ENCODE measurements at regions not wholly inside any gene's neighbourhood (a gene's known extent, or its start where the extent isn't known, plus 50 kb on each side); places are given as distances from the start of the nearest gene placed in this dataset.
"Not testable (repeated sequence)": the region's sequence is repeated elsewhere in the genome, so short reads cannot be mapped to it uniquely, and the experiment has no call there.

- not testable (repeated sequence) for DNase-seq
Observed at GRCh38 chr4:28116526-28117083, 1256.0 kb downstream of the STIM2 start.

- no peak for DNase-seq
Observed at GRCh38 chr4:28117084-28117682, 1256.5 kb downstream of the STIM2 start.

- peak; percentile 14 for DNase-seq
Observed at GRCh38 chr4:28146191-28146590, 1285.5 kb downstream of the STIM2 start.

DNA sequence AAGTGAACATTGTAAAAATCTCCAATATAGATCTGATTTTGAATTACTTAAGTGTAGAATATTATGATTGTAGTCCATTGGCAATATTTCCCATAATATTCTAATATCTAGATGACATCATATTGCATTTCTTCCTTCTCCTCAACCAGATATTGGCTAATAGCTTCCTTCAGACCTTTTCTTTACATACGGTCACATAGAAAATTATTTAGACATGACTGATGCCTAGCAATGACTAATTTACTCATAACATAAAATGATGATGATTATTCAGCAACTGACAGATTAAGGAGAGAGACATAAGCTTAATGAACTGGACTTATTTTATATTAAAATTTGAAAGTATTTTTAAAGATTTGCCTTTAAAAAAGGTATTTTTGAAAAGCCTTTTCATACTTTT is 1287.6 kb downstream of the STIM2 start:
- DNase-seq: no peak

DNA sequence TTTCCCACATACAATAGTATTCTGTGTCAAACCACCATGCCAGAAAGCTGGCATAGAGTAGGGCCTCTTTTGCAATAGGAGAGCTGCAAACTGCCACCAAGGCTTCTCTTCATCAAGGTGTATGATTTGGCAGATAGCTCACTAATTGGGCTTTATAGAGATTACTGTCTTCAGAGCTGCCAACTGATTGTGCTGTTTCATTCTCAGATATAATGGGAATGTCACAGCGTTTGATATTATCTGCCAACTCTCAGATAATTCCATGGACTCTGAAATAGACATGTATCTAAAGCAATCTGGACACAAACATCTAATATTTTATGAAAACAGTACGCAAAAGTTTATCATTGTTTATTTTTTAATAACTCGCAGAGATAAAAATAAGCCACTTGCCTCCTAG is 1289.1 kb downstream of the STIM2 start:
- DNase-seq: no peak

DNA sequence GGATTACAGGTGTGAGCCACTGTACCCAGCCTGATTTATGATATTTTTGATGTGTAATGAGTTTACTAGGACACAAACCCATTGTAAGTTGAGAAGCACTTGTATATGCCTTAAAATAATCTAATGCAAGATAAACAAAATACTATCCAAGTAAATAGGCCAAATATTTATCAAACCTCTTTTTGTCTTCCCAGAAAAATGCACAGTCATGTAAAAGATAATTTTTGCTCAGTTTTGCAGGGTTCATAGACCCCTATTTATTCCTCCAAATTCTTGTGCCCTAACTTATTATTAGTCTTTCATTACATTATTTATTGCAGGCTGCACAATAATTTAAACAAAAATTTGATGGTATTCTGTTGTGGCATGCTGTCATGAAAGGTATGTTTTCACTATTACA is 1290.7 kb downstream of the STIM2 start:
- no peak for DNase-seq

GRCh38 chr4:28167411-28167810 is 1306.8 kb downstream of the STIM2 start:
- DNase-seq: peak; percentile 92

DNA sequence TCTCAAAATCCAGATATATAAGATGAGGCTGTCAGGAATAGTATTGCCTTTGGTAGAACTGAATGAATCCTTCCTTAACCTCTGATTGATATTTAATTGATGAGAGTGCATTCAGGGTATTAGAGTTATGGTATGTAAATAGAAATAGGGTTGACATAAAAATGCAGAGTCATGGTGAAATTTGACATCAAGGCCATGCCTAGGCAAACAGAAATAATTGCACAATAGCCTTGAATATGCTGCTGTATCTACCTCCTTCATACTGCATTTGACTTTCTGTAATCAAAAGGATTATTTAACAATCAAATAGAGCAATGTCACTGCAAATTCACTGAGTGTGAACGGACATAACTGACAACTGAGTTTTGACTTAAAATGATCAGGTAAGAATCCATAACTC is 1316.3 kb downstream of the STIM2 start:
- DNase-seq: peak; percentile 52

- peak; percentile 39 for DNase-seq
Observed at GRCh38 chr4:28177641-28178040, 1317.0 kb downstream of the STIM2 start.

- DNase-seq: no peak
Observed at GRCh38 chr4:28179126-28179525, 1318.5 kb downstream of the STIM2 start.

DNA sequence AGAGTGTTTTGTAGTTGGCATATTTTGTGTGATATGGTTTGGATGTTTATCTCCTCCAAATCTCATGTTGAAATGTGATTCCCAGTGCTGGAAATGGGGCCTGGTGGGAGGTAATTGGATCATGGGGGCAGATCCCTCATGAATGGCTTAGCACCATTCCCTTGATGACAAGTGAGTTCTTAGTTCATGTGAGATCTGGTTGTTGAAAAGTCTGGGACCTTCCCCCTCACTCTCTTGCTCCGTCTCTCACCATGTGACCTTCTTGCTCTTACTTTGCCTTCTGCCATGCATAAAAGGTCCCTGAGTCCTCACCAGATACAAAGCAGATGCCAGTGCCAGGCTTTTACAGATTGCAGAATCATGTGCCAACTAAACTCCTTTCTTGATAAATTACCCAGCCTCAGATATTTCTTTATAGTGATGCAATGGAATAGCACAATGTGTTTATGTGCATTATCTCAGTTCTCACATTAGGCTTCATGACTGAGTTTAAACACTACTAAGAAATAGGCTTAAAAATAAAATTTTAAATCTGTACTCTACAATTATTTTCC is 1348.8 kb downstream of the STIM2 start:
- no peak for DNase-seq

DNA sequence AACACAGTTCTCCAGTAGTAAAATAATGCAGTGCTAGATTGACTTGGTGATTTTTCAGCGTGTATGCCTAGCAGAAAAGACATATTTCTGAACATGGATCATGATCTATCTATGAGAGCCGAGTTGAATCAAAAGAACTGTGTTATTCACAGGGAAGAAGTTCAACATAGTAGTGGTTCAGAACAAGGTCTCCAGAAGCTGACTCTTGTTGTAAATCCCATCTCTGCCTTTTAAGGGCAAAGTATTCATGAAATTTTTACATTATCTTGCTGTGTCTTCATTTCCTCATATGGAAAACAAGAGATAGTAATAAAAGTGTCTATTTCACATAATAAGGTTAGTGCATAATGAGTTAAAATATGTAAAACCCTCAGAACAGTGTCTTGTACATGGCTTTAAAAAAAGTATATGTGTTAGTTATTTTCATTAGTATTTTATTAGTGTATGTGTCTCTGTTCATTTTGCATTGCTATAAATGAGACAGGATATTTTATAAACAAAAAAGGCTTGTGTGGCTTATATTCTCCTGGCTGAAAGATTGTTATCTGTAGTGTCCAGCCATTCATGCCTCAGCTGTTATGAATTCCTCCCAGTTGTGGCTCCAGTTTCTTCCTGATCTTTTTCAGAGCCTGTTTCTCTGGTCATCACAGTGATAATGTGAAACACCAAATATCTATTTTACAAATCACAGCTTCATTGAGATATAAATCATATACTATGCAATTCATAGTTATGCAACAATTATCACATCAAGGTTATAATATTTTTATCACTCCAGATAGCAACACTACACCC is 1351.2 kb downstream of the STIM2 start:
- DNase-seq: no peak

GRCh38 chr4:28221536-28221935 is 1360.9 kb downstream of the STIM2 start:
- DNase-seq: no peak

DNA sequence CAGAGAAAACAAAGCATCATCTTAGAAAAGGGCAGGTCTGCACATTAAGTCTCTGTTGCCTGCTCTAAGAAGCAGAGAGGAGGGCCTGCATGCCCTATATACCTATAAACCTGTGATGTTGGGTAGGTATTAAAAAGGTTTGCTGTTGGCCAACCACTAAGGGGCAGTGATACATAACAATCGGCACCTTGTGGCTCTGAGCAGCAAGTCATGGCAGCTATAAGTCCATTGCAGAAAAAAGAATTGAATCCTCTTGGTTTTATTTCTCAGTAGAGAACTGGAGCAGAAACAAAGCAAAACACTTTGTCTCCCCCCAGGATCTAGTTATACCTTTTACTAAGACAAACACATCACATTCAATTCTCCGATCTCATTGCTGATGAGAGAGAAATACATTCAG is 1364.4 kb downstream of the STIM2 start:
- peak; percentile 88 for DNase-seq

GRCh38 chr4:28225689-28226353 is 1365.2 kb downstream of the STIM2 start:
- peak; percentile 29 for DNase-seq

GRCh38 chr4:28226962-28227361 is 1366.3 kb downstream of the STIM2 start:
- no peak for DNase-seq

DNA sequence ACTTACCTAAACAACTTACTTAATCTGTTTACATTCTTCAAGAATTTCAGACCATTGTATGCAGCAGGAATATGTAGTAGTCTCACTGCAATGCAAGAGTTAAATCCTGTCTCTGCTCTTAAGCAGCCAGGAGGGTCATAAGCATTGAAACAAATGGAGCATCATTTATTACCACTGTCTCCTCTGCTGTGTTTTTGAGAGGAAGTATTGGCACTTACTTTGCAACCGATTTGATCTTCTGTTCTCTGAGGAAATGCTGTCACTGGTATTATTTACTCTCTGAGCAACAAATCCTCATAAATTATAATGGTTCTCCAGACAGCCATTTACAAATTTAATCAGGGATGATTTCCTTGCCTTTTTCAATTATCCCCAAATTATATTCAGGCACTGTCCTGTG is 1367.1 kb downstream of the STIM2 start:
- DNase-seq: peak; percentile 18

GRCh38 chr4:28228561-28229491 is 1368.2 kb downstream of the STIM2 start:
- no peak for DNase-seq

DNA sequence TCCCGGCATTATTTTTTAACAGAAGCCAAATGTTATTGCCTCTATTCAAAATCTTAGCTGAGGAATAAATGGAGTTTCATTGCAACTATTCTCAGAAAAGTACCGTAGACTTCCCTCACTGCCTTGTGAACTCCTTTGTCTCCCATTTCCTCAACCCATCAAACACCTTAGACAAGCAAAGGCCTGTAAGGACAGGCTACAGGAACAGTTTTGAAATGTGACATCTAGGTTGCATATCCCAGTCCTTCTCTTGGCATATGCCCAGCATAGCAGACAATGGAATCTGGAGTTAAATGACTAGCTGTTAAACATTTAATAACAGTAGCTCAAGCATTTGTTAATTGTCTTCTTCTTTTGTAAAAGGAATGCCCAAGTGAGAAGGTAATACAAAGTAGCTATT is 1371.7 kb downstream of the STIM2 start:
- DNase-seq: no peak

DNA sequence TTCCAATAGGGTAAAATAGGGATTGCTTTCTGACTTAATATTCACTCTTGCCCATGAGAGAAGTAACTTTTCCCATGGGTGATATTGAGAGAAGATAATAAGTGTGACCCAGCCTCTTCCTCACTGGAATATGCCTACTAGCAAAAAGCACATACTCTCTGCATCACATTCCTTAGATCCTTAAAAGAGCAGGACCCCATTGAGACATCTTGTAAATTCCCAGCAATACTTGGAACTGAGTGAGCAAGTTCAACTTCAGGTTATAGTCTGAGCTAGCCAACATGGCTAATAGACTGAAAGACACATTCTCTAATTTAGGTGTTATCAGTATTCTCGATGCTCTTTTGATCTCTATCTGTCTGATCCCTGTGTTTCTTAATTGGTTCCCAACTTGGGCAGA is 1372.3 kb downstream of the STIM2 start:
- no peak for DNase-seq

GRCh38 chr4:28233724-28234123 is 1373.1 kb downstream of the STIM2 start:
- no peak for DNase-seq

DNA sequence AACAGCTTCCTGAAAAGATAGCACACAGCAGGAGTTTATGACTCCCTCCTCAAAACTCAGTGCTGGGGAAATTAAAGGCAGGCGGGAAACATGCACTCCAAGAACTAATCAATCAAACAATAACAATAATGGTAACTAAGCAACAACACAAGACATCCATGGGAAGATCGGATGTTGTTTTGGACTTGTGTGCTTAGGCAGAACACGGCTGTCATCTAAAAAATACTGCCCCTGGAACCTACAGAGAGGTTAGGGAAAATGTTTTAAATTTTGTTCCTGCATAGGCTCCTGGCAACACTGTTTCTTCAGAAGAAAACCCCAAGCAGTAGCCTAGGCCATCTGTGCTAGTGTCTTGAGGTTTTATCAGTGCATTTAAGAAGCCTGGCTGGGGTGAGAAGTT is 1378.2 kb downstream of the STIM2 start:
- DNase-seq: no peak
